HG03280 (cell line): ENCODE measurements at regions not wholly inside any gene's neighbourhood (a gene's known extent, or its start where the extent isn't known, plus 50 kb on each side); places are given as distances from the start of the nearest gene placed in this dataset.

ENCODE experiments used
- ATAC-seq: cut with Tn5 transposase; IDR thresholded peaks from one replicate; pipeline ENCODE4 v1.9.1; 2021; ENCODE audit warnings: mild to moderate bottlenecking, moderate library complexity; ENCODE audit not compliant: unreplicated experiment

- no peak for ATAC-seq
Observed at GRCh38 chr7:47724335-47724982, 142.5 kb upstream of the TNS3 start.

GRCh38 chr7:47722126-47722525, 140.2 kb upstream of the TNS3 start:
- ATAC-seq, result no peak

DNA sequence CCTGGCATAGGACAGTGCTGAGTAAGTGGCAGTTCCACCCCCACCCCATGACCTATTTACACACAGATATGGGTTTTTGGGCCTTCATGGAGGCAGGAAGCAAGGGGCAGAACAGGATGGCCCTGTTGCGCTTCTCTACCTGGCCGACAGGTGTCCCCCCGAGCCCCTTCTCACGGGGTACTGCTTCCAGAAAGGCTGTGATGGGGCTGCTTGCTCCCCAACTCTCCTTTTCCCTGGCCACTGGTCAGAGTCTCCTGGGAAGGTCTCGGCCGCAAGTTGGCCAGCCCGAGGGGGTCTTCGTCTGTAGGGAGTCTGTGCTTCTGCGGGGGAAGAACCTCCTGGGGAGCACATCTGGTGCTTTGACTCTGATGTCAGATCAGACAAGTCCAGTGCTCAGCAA, 139.8 kb upstream of the TNS3 start:
- ATAC-seq, result no peak

DNA sequence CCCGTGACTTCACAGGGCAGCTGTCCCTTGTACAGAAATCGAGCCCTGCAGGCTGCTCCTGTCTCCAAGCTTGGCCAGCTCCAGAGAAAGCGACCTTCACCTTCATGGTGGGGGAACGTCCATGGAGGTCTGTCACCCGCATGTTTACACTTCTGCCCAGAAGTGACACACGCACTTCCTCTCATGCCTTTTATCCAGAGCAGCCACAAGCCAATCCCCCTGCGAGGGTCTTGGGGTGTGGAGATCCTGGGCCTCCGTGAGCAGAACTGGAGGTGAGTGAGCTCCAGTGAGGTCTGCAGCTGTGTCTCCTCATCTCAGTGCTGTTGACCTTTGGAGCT, 139.0 kb upstream of the TNS3 start:
- no peak for ATAC-seq

DNA sequence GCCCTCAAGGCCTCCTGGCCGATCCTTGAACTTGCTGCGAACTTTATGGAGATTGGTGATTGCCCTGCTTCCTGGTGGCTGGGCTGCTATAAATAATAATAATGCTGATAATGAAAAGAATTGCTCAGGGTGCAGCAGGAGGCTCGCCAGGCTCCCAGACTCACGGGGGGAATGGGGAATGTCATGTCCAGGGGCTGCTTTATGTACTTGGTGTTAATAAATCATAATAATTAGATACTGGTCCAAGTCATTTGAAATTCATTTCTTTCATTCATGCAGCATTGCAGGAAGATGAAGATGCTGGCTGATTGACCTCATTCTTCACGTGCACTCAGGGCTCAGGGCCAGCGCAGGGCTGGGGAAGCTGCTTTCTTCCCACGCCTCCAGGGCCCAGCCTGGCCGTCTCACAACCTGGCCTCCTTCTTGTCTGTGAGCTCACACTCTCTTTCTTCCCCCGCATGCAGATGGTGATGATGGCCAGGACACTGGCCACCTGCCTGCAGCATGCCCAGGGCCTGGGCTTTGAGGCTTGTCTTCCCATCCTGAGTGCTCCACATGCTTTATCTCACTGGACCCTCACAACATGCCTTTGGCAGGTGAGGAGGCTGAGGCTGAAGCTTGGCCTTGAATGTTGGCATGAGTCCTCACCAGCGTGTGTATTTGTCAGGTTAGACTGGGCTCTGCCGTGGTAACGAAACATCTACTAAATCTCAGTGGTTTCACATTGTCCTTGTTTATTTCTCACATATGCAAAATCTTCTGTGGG, 138.4 kb upstream of the TNS3 start:
- peak; percentile 87 for ATAC-seq

- ATAC-seq, result no peak
Observed at GRCh38 chr7:47719675-47720074, 137.8 kb upstream of the TNS3 start.

- ATAC-seq, result peak; percentile 16
Observed at GRCh38 chr7:47715631-47716068, 133.7 kb upstream of the TNS3 start.

GRCh38 chr7:47714669-47715607, 133.0 kb upstream of the TNS3 start:
- peak; percentile 96 for ATAC-seq

GRCh38 chr7:47713595-47713994, 131.7 kb upstream of the TNS3 start:
- ATAC-seq, result no peak

DNA sequence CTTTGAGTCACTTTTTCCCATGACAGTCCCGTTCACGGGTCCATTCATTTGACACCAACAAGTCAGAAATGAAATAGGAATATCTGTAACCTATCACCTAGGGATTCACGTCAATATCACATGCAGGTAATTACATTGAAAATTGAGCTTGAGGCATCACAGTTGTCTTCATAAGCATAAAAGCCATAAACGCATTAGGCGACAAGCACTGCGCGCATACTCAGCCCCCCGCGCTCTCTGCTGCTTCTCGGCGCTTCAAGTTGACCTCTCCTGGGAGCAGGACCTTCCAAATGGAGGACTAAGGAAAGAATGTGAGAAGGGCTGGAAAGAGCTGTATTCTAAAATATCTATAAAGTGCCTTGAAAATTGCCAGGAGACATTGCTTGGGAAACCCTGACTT, 130.5 kb upstream of the TNS3 start:
- no peak for ATAC-seq

- no peak for ATAC-seq
Observed at GRCh38 chr7:47711776-47712175, 129.9 kb upstream of the TNS3 start.

DNA sequence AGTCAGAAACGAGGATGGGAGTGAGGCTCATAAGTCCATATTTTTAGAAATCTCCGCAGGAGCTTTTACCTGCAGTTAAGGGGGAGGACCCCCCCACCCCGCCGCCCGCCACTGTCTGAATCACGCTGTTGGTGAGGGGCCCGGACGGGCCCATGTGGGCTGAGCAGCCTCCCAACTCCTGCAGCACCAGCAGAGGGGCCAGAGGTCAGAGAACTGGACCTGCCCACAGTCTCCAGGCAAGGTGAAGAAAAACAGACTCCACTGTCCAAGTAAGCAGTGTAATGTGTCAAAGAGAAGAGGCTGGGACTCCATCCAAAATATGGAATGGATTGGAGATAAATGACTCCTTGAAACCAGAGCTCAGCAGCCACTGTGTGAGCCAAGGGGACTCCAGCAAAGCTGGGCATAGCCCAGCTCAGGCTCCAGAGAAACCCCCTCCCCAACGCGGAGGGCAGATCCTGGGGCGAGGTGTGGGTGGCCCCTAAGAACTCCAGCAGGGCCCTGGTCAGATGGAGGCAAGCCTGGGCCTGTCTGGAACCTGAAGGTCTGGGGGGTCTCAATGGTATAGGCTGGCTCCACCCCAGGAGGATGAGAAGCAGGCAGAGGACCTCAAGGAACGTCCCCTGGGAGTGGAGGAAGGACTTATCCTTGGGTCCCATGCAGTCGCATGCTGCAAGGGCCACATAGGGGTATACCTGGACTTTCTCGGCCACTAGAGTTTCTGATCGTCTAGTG, 128.5 kb upstream of the TNS3 start:
- ATAC-seq, result no peak

DNA sequence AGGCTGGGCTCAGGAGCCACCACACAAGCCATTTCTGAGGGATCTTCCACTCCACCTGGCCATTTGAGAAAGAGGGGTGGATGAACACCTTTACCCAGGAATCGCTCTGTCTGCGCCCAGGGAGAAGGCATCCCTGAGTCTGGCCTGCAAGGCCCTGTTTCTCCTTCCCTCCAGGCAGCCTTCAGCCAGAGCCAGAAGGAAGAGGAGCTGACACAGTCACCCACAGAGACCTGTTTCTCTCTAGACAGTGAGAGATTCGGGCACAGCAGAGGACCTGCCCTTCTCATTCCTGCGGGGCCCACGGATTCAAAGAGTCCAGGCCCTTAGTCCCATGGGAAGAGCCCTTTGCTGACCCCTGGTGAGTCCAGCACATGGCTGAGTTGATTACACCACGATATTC, 127.5 kb upstream of the TNS3 start:
- no peak for ATAC-seq

- no peak for ATAC-seq
Observed at GRCh38 chr7:47709051-47709450, 127.1 kb upstream of the TNS3 start.

GRCh38 chr7:47707583-47707982, 125.7 kb upstream of the TNS3 start:
- ATAC-seq, result no peak

- no peak for ATAC-seq
Observed at GRCh38 chr7:47704936-47705335, 123.0 kb upstream of the TNS3 start.

- no peak for ATAC-seq
Observed at GRCh38 chr7:47702080-47702479, 120.2 kb upstream of the TNS3 start.

DNA sequence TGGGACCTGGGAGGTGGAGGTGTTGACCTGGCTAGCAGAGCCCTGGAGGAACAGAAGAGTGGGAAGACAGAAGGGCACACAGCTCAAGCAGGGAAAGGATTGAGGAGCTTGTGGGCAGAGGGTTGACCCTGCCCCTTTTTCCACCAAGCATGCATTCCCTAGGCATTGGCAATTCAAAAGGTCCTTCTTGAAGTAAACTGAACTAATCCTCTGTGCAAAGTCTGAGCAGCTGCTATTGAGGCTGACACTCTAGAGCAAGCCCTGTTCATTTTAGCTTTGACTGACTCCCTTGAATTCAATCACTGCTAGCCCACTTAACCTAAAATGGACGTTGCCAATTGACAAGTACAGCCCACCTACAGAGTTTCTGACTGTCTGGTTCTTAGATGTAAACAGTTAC, 116.5 kb upstream of the TNS3 start:
- ATAC-seq, result no peak

- ATAC-seq, result no peak
Observed at GRCh38 chr7:47697543-47697942, 115.6 kb upstream of the TNS3 start.

DNA sequence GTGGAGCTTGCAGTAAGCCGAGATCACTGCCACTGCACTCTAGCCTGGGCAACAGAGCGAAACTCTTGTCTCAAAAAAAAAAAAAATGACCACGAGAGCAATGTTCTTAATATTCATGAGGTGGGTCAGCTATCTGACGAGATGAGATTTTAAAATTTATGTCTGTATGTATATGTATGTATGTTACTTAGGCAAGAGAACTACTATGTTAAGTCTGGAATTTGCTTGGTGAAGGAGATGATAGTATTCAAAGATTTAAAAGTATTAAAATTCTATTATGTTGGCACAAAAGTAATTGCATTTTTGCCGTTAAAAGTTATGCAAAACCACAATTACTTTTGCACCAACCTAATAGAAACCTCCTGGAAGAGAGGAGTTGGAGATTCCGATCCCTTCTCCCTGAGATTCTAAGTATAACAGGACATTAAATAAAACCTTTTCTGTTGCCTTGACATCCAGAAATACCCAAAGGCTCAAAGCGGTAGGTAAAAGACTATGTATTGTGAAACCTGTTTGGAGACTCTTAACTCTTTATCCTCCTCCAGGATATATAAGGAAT, 114.3 kb upstream of the TNS3 start:
- no peak for ATAC-seq

- no peak for ATAC-seq
Observed at GRCh38 chr7:47693216-47693615, 111.3 kb upstream of the TNS3 start.
